ENCODE measurements at regions not wholly inside any gene's neighbourhood (a gene's known extent, or its start where the extent isn't known, plus 50 kb on each side); places are given as distances from the start of the nearest gene placed in this dataset.

DNA sequence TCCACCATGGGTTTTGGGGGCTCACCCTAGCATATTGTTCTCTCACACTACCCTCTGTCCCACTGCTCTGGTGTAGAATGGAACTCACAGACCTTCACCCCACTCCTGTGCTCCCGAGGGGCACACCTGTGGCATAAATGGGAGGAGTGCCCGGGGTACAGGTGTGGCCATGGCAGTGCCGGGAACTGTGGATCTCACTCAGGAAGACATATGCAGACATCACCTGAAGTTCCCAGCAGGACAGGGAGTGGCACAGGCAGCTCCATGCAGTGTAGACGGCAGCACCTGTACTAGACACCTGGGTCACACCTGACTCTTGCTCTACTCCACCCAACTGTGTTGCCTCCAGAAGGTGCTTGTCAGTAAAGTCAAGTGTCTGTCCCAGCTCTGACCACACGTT is 57.6 kb upstream of the MRPS22 start:
- DNase-seq: no peak

DNA sequence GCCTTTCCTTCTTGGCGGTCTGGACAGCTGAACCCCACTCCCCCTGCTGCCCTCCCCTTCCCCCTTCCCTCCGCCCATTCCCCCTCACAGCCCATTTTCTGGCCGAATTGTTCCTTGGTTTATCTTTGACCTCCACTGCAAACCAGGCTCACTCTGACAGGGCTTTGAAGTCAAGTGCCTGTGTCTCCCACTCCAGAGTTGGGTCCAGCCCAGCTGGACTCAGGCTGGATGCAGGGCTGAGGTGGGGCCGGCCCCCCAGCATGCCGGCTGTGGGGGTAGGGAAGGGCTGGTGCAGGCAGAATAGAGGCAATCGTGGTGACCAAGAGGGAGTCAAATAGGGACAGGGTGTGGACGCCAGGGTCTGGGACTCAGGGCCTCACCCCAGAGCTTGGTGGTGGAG is 57.0 kb upstream of the MRPS22 start:
- DNase-seq: no peak

DNA sequence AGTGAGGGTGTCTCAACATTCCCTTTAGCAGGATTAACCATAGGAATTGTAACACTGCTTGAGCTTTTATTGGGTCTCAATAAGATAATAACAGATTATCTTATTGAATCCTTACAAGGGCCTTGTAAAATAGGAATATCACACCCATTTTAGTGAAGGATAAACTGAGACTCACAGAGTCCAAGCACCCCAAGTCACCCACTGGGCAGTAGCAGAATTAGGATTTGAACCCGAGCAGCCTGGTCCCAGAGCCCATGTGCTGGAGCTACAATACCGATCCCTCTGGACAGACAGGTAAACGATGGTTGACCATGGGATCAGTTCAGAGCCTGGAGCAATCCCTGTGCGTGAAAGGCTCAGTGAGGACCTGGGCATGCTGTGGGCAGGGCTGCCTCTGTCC is 56.3 kb upstream of the MRPS22 start:
- DNase-seq: no peak

DNA sequence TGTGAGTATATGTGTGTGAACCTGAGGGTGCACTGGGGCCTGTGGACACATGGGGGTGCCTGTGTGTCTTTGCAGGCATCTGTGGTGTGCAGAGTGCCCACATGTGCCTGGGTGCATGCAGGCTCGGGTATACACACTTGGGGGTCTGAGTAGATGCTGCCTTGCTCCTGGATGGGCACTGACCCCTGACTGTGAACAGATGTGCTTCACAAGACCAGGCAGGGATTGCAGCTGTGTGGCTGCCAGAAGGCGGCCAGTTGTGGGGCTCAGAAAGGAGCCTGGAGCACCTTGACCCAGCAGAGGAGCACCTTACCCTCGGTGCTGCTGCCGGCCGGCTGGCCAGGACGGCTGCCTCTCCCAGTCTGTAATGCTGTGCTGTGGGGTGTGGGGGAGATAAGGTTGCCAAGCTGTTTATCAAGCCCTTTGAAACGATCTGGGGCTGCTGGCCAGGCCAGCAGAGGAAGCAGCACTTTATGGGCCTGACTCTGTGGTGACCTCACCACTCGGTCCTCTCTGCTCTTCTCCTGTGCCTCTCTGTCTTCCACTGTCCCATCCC is 55.5 kb upstream of the MRPS22 start:
- DNase-seq: no peak

DNA sequence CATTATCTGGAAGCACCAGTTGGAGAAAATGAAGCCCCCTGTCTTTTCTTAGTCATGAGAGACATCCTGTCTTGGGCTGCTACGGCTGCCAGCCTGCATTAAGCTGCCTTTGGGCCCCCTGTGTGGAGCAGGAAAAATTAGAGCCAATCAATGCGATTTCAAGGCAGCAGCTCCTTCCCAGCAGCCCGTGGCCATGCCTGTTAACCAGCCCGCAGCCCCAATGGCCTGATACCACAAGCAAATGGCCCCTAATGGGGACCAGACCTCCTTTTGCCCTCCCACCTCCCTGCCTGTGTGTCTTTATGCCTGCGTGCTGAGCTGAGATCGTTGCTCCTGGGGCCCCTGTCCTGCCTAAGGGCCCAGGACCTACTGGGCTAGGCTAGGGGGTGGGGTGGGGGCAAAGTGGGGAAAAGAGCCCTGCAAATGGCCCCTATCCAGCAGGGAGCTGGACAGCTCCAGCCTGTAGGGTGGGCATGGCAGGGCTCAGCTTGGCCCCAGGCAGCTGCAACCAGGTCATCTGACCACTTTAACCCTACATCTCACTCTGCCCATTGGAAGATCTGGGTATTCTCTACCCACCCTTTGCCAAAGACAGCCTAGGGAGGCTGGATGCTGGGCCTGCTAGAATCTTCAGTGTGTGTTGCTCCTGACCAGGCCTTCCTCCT is 53.8 kb upstream of the MRPS22 start:
- no peak for DNase-seq

DNA sequence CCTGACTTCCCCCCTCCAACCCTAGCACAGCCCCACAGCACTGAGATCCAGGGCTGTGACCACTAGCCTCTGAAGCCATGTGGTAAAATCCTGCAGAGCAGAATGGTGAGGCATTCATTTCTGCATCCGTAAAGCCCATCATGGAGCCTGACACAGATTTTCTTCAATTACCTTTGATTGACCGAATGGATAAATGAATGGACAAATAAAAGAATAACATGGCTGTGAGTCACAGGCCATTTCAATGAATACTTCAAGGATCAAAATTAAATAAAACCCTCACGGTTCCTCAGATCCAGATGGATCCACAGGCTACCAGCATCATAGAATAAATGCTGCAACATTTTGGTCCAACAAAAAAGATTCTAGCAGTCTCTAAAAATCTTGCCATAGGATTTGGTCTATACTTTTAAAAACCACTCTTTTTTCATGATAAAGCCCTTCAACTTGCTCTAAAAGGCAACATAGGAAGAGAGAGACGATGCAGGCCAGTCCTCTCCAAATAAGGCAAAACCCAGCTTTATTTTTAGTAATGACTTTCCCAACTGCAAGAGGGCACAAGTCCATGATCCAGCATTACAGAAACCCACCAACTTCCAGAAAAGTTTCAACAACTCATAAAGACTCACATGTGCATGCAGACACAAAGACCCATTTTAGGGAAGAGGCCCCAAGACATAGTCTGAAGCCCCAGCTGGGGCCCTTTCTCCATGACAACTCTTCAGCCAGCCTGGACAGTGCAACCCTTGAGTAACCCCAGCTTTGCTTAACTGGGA is 52.4 kb upstream of the MRPS22 start:
- DNase-seq: no peak

DNA sequence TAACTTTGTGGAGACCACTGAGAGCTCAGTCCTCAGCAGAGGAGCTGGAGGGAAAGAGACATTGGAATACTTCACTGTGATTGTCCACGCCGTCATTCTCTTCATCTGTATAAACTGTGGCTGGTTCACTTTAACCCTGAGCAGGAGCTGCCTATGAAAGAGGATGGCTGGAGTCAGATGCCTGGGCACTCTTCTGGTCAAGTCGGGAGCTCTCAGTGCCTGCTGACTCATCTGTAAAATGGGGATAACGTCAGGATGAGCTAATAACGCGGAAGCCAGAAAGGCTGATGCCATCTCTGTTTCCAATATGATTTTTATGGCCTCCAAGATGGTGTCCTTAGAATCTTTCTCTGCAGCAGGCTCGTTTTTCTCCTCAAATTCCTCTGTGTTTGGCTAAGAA is 51.6 kb upstream of the MRPS22 start:
- DNase-seq: no peak

DNA sequence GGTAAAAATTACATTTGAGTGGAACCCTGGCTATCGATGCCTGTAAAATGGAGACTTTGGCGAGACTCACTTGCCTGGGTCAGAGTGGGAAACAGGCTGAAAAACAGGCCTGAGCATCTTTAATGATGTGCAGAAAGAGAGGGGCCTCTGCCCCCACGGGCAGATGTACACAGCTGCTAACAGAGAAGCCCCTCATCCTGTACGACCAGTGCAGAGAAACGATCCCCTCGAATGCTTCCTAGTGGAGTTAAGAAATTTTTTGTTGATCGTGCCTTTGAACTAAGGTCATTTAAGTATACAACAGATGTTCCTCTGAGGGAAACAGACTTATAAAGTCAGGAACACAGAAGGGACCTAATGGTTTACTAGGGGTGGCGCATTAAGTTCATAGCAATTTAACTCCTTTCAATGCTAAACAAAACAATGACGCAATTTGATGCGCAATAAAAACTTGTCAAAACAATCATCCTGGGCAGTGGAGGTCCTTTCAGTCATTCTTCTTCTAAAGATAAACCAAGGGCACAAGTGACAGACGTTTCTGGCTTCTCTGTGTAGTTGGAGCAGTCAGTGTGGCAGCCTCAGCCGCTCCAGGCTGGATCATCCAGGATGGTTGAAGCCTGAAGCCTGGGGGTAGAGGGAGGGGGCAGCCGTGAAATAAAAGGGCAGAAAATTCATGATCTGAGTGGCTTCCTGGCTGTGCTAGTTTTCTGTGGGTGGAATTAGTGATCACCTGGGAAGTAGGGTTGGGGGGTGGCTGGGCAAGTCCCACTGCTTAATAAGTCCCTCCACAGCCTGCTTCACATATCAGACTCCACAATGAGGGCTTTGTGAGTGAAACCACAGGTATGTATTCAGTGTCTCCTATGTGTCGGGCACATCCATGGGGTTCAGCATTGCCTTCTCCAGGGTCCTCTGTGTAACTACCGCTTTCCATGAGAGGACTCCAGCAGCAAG is 50.8 kb upstream of the MRPS22 start:
- no peak for DNase-seq

DNA sequence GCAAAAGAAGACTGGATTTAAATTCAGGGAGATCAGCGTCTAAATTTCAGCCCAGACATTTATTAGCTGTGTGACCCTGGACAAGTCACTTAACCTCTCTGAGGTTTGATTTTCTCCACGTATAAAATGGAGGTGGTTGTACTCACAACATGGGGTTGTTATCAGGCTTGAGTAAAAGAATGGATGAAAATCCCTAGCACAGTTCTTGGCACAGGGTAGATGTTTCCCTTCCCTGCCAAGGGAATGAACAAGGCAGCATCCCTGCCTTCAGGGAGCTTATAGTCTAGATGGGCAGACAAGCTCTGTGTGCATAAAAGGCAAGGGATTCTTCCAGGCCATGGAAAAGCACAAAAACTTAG is 50.2 kb upstream of the MRPS22 start:
- no peak for DNase-seq

Data from activated effector memory CD4-positive, alpha-beta T cell treated with Interleukin-2 at 50 U/mL for 16 hours (primary cell).